Activated B cell treated with CpG ODN at 0.5 μM for 24 hours (primary cell): ENCODE measurements at regions not wholly inside any gene's neighbourhood (a gene's known extent, or its start where the extent isn't known, plus 50 kb on each side); places are given as distances from the start of the nearest gene placed in this dataset.

Source experiments
- ATAC-seq: fragments of 200-7000 bp; cut with Tn5 transposase; one replicate; pipeline ENCODE4 v1.10.0; 2021; ENCODE audit warnings: low read depth, mild to moderate bottlenecking, moderate library complexity
- CTCF ChIA-PET: fragments of 350-600 bp; sonication (Branson Sonifier 250); formaldehyde crosslinking; loops from one replicate; lab custom pipeline; 2021; ENCODE audit warnings: antibody characterized with exemption; lab: Charles Lee
- POLR2A ChIA-PET: fragments of 350-600 bp; sonication (Branson Sonifier 250); formaldehyde crosslinking; loops from one replicate; lab custom pipeline; 2021; ENCODE audit warnings: antibody characterized with exemption; lab: Charles Lee
- DNase-seq: peaks from one replicate; pipeline ENCODE4 v3.0.0; 2022
- H3K27ac Mint-ChIP-seq: one replicate; pipeline ENCODE4 v1.8.0; 2020; ENCODE audit warnings: mixed read lengths
- H3K27me3 Mint-ChIP-seq: one replicate; pipeline ENCODE4 v1.8.0; 2021; ENCODE audit warnings: mixed read lengths
- H3K36me3 Mint-ChIP-seq: one replicate; pipeline ENCODE4 v1.8.0; 2021; ENCODE audit warnings: low read depth, mixed read lengths
- H3K4me1 Mint-ChIP-seq: one replicate; pipeline ENCODE4 v1.8.0; 2021; ENCODE audit warnings: mixed read lengths
- H3K4me3 Mint-ChIP-seq: one replicate; pipeline ENCODE4 v1.8.0; 2020; ENCODE audit warnings: mild to moderate bottlenecking, mixed read lengths
- H3K9me3 Mint-ChIP-seq: one replicate; pipeline ENCODE4 v1.8.0; 2020; ENCODE audit warnings: mixed read lengths
- CTCF ChIP-seq: fragments of 200-600 bp; IDR thresholded peaks from one replicate; pipeline ENCODE4 v1.8.0; 2022; ENCODE audit warnings: antibody characterized with exemption, mild to moderate bottlenecking
- intact Hi-C: fragments of 100-400 bp; cut with micrococcal nuclease; formaldehyde crosslinking; loops from one replicate; pipeline ENCODE4 v1.15.1; 2024

- H3K9me3 Mint-ChIP-seq, result peaks cover 2% of the 10 kb centered on the region
- no peak overlapping the region for H3K4me3 Mint-ChIP-seq
- no peaks in the 10 kb centered on the region for H3K27me3 Mint-ChIP-seq
- CTCF ChIA-PET, result no interaction called here
- TF ChIP-seq CTCF, result no peak
- no peak overlapping the region for H3K27ac Mint-ChIP-seq
- no peaks in the 10 kb centered on the region for H3K4me1 Mint-ChIP-seq
- H3K36me3 Mint-ChIP-seq, result no peaks in the 10 kb centered on the region
- no peak for ATAC-seq
- POLR2A ChIA-PET, result no interaction called here
- no peak for DNase-seq
- intact Hi-C loops, result no loop called here
Observed at GRCh38 chr2:14125624-14126293, 506.8 kb upstream of the LRATD1 start.

DNA sequence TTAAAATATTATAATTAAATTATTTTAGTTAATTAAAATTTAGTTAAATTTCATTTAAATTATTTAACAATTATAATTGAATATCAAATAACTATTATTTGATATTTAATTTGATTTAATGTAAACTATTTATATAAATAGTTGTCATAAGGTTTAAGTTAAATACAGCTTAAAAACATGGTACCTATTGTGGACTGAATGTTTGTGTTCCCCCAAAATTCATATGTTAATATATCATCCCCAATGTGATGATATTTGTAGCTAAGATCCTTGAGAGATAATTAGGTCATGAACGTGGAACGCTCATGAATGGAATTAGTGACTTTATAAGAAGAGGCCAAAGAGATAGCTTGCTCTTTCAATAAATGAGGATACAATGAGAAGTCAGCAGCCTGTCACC, 505.7 kb upstream of the LRATD1 start:
- no peaks in the 10 kb centered on the region for H3K27me3 Mint-ChIP-seq
- no peak for TF ChIP-seq CTCF
- H3K9me3 Mint-ChIP-seq, result peaks cover 2% of the 10 kb centered on the region
- ChIA-PET POLR2A (no interaction called here), CTCF (no interaction called here)
- H3K27ac Mint-ChIP-seq, result no peak overlapping the region
- no peak overlapping the region for H3K4me3 Mint-ChIP-seq
- no peaks in the 10 kb centered on the region for H3K36me3 Mint-ChIP-seq
- no peak for ATAC-seq
- H3K4me1 Mint-ChIP-seq, result no peaks in the 10 kb centered on the region
- intact Hi-C loops, result no loop called here
- no peak for DNase-seq

- intact Hi-C loops, result no loop called here
- H3K4me3 Mint-ChIP-seq, result no peak overlapping the region
- no peak overlapping the region for H3K27ac Mint-ChIP-seq
- ChIA-PET POLR2A (no interaction called here), CTCF (no interaction called here)
- H3K36me3 Mint-ChIP-seq, result no peaks in the 10 kb centered on the region
- no peak for TF ChIP-seq CTCF
- peaks cover 2% of the 10 kb centered on the region for H3K9me3 Mint-ChIP-seq
- no peaks in the 10 kb centered on the region for H3K4me1 Mint-ChIP-seq
- no peaks in the 10 kb centered on the region for H3K27me3 Mint-ChIP-seq
- ATAC-seq, result no peak
- no peak for DNase-seq
Observed at GRCh38 chr2:14127765-14128164, 504.8 kb upstream of the LRATD1 start.

DNA sequence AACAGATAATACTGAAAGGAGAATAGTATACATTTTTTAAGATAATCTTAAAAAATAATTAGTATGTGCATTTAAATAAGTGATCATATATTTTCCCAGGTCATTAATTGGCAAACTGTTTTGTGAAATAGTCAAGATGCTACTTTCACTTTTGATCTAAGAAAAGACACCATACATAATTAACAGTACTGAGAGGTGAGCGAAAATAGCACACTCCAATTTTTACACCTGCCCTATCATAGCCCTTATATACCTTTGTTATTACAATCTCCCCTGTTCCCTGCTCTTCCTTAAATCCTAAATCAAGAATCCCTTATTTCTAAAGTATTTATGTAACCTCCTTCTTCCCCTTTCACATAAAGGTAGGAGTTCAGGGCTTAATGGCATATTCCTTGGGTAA, 500.1 kb upstream of the LRATD1 start:
- H3K4me3 Mint-ChIP-seq, result no peak overlapping the region
- ChIA-PET POLR2A (no interaction called here), CTCF (no interaction called here)
- DNase-seq (no peak), ATAC-seq (no peak)
- no peak overlapping the region for H3K27ac Mint-ChIP-seq
- intact Hi-C loops, result no loop called here
- H3K9me3 Mint-ChIP-seq, result peaks cover 3% of the 10 kb centered on the region
- no peaks in the 10 kb centered on the region for H3K27me3 Mint-ChIP-seq
- H3K4me1 Mint-ChIP-seq, result no peaks in the 10 kb centered on the region
- TF ChIP-seq CTCF, result no peak
- H3K36me3 Mint-ChIP-seq, result no peaks in the 10 kb centered on the region

DNA sequence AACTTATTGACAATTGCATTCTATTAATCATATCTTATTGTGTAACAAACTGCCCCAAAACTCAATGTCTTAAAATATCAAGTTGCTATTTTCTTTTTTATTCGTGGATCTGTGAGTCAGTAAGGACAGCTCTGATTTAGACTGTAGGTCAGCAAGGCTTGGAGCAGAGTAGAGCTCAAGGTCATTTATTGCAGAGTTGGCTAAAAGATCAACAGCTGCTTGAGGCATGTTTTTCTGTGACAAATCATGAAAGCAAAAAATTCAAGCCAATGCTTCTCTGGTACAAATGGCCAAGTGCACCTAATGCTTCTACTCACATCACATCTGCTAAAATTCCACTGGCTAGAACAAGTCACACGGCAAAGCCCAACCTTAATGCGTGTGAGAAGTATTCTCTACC, 497.7 kb upstream of the LRATD1 start:
- Mint-ChIP-seq H3K36me3 (no peaks in the 10 kb centered on the region), H3K4me1 (no peaks in the 10 kb centered on the region), H3K27me3 (no peaks in the 10 kb centered on the region), H3K27ac (no peak overlapping the region), H3K4me3 (no peak overlapping the region), H3K9me3 (peaks cover 3% of the 10 kb centered on the region)
- intact Hi-C loops, result loop anchor here (1.0 kb wide), 1 partner anchor 34 kb away; no protein-coding TSS in a partner anchor
- DNase-seq (no peak), ATAC-seq (no peak)
- ChIA-PET POLR2A (no interaction called here), CTCF (no interaction called here)
- no peak for TF ChIP-seq CTCF
